OCI-LY7 (cell line): ENCODE measurements at regions not wholly inside any gene's neighbourhood (a gene's known extent, or its start where the extent isn't known, plus 50 kb on each side); places are given as distances from the start of the nearest gene placed in this dataset.

Source experiments
- BruUV-seq: library from RNA; stranded (reverse); fragments of 400-500 nt; replicated peaks from 2 replicates; lab custom pipeline; 2021; lab: Mats Ljungman, UMichigan
- CTCF ChIA-PET: fragments of 300-600 bp; sonication (Branson Sonifier 250); formaldehyde crosslinking; loops from one replicate; lab custom pipeline; 2022; ENCODE audit warnings: antibody characterized with exemption; ENCODE audit not compliant: unreplicated experiment; lab: Charles Lee
- POLR2A ChIA-PET: fragments of 300-600 bp; sonication (Branson Sonifier 250); formaldehyde crosslinking; loops from one replicate; lab custom pipeline; 2022; ENCODE audit warnings: antibody characterized with exemption; lab: Charles Lee
- DNase-seq: peaks from one replicate; pipeline ENCODE4 v3.0.0-alpha.2; 2015; ENCODE audit warnings: low spot score
- H2AFZ ChIP-seq: fragments of 200-600 bp; sonication (generic), shearing (Covaris generic); 2 replicates; pipeline ENCODE4 v1.6.1; 2014; ENCODE audit warnings: mild to moderate bottlenecking, antibody characterized with exemption, low read length, moderate library complexity
- H3K27ac ChIP-seq: fragments of 200-600 bp; sonication (generic); 2 replicates; pipeline ENCODE4 v1.5.1; 2014; ENCODE audit warnings: mixed run types, low read depth, mild to moderate bottlenecking, moderate library complexity, low read length, inconsistent platforms; ENCODE audit not compliant: poor library complexity, severe bottlenecking
- H3K36me3 ChIP-seq: fragments of 200-600 bp; sonication (generic); 2 replicates; pipeline ENCODE4 v1.6.1; 2014; ENCODE audit warnings: mild to moderate bottlenecking, antibody characterized with exemption, low read length, moderate library complexity, mixed read lengths; ENCODE audit not compliant: insufficient read depth
- H3K4me1 ChIP-seq: fragments of 200-600 bp; sonication (generic); 2 replicates; pipeline ENCODE4 v1.5.1; 2014; ENCODE audit warnings: mild to moderate bottlenecking, low read length; ENCODE audit not compliant: insufficient read depth, poor library complexity, severe bottlenecking
- H3K4me2 ChIP-seq: fragments of 200-600 bp; sonication (generic); 2 replicates; pipeline ENCODE4 v1.6.1; 2014; ENCODE audit warnings: mild to moderate bottlenecking, low read length
- H3K4me3 ChIP-seq: fragments of 200-600 bp; sonication (generic); 2 replicates; pipeline ENCODE4 v1.5.1; 2014; ENCODE audit warnings: mild to moderate bottlenecking, low read depth, low read length; ENCODE audit not compliant: poor library complexity, severe bottlenecking
- H3K79me2 ChIP-seq: fragments of 200-600 bp; sonication (generic); 2 replicates; pipeline ENCODE4 v1.6.1; 2016; ENCODE audit warnings: low read depth, mild to moderate bottlenecking, low read length, moderate library complexity, mixed read lengths; ENCODE audit not compliant: insufficient read depth
- H3K9me2 ChIP-seq: fragments of 200-600 bp; sonication (generic); 2 replicates; pipeline ENCODE4 v1.6.1; 2016; ENCODE audit warnings: mild to moderate bottlenecking, low read length, mixed read lengths; ENCODE audit not compliant: insufficient read depth
- H3K9me3 ChIP-seq: fragments of 200-600 bp; sonication (generic); 2 replicates; pipeline ENCODE4 v1.6.1; 2014; ENCODE audit warnings: mild to moderate bottlenecking, mixed run types, low read length, mixed read lengths
- H4K20me1 ChIP-seq: fragments of 200-600 bp; sonication (generic); 2 replicates; pipeline ENCODE4 v1.6.1; 2014; ENCODE audit warnings: mild to moderate bottlenecking, antibody characterized with exemption, low read length, moderate library complexity, mixed read lengths; ENCODE audit not compliant: insufficient read depth
- CTCF ChIP-seq: fragments of 200-600 bp; sonication (generic); conservative IDR thresholded peaks from 2 replicates; pipeline ENCODE4 v1.5.1; 2014; ENCODE audit warnings: mild to moderate bottlenecking, antibody characterized with exemption, low read length, moderate library complexity, mixed read lengths
- EZH2phosphoT487 ChIP-seq: fragments of 200-600 bp; sonication (generic); IDR thresholded peaks from 2 replicates; pipeline ENCODE4 v1.6.1; 2018; ENCODE audit warnings: low read depth, borderline replicate concordance, mild to moderate bottlenecking, mixed run types, antibody characterized with exemption, low read length, moderate library complexity, mixed read lengths
- intact Hi-C: fragments of 100-400 bp; cut with micrococcal nuclease; formaldehyde crosslinking; loops from one replicate; pipeline ENCODE4 v1.10.0; 2022; ENCODE audit not compliant: unreplicated experiment

GRCh38 chr20:9977629-9978028 lies 57.2 kb upstream of the ANKEF1 start:
- POLR2A ChIA-PET, result interaction anchor here (1.1 to 1.3 kb wide), 2 partner anchors 28 to 113 kb away, joined by 3 to 4 read pairs; no protein-coding TSS in a partner anchor
- Histone ChIP-seq H3K4me2 (no peak overlapping the region), H4K20me1 (no peaks in the 10 kb centered on the region)

GRCh38 chr20:9974324-9974723 lies 60.5 kb upstream of the ANKEF1 start:
- intact Hi-C loops, result loop anchor here (2.0 to 10.0 kb wide), 4 partner anchors 250 to 570 kb away; no protein-coding TSS in a partner anchor
- Histone ChIP-seq H3K4me1 (no peaks in the 10 kb centered on the region), H3K4me3 (no peak overlapping the region), H3K36me3 (no peaks in the 10 kb centered on the region), H3K79me2 (no peaks in the 10 kb centered on the region), H3K9me2 (no peaks in the 10 kb centered on the region), H2AFZ (no peak overlapping the region), H3K4me2 (no peak overlapping the region), H3K27ac (no peak overlapping the region), H3K9me3 (no peaks in the 10 kb centered on the region), H4K20me1 (no peaks in the 10 kb centered on the region)
- BruUV-seq, result no TSS peak
- peak; percentile 1 for DNase-seq
- POLR2A ChIA-PET, result no interaction called here
- TF ChIP-seq EZH2phosphoT487, result no peak
- peak; percentile 54 for TF ChIP-seq CTCF
- CTCF ChIA-PET, result no interaction called here

More at GRCh38 chr20:9977629-9978028, 57.2 kb upstream of the ANKEF1 start:
- CTCF ChIA-PET, result interaction anchor here (1.0 to 1.5 kb wide), 4 partner anchors 100 to 448 kb away, joined by 3 read pairs; no protein-coding TSS in a partner anchor
- intact Hi-C loops, result loop anchor here (1.0 to 10.0 kb wide), 6 partner anchors 113 to 1565 kb away; no protein-coding TSS in a partner anchor
- H3K36me3 ChIP-seq, result no peaks in the 10 kb centered on the region
- TF ChIP-seq CTCF, result no peak
- no peak for TF ChIP-seq EZH2phosphoT487
- no peaks in the 10 kb centered on the region for H3K9me3 ChIP-seq
- no peak overlapping the region for H2AFZ ChIP-seq
- no peaks in the 10 kb centered on the region for H3K4me1 ChIP-seq
- no peak for DNase-seq
- no peaks in the 10 kb centered on the region for H3K79me2 ChIP-seq
- H3K4me3 ChIP-seq, result no peak overlapping the region
- no peak overlapping the region for H3K27ac ChIP-seq
- BruUV-seq, result no TSS peak
- no peaks in the 10 kb centered on the region for H3K9me2 ChIP-seq

GRCh38 chr20:9971746-9972145 lies 63.0 kb upstream of the ANKEF1 start:
- intact Hi-C loops, result loop anchor here (10.0 kb wide), 3 partner anchors 253 to 567 kb away; no protein-coding TSS in a partner anchor
- Histone ChIP-seq H3K27ac (no peak overlapping the region), H3K4me2 (no peak overlapping the region), H3K79me2 (no peaks in the 10 kb centered on the region), H4K20me1 (no peaks in the 10 kb centered on the region), H3K4me3 (no peak overlapping the region), H3K9me2 (no peaks in the 10 kb centered on the region), H2AFZ (no peak overlapping the region), H3K4me1 (no peaks in the 10 kb centered on the region), H3K36me3 (no peaks in the 10 kb centered on the region), H3K9me3 (no peaks in the 10 kb centered on the region)
- no peak for DNase-seq
- CTCF ChIA-PET, result interaction anchor here (0.6 kb wide), 1 partner anchor 416 kb away, joined by 3 read pairs; no protein-coding TSS in a partner anchor
- TF ChIP-seq EZH2phosphoT487, result no peak
- TF ChIP-seq CTCF, result no peak
- BruUV-seq, result no TSS peak
- POLR2A ChIA-PET, result no interaction called here
